Mesenchymal stem cell (in vitro differentiated cells and primary cell): ENCODE measurements at regions not wholly inside any gene's neighbourhood (a gene's known extent, or its start where the extent isn't known, plus 50 kb on each side); places are given as distances from the start of the nearest gene placed in this dataset.

Source experiments
- DNase-seq: peaks from one replicate; pipeline ENCODE4 v3.0.0-alpha.2; 2013
- H2AFZ ChIP-seq: one replicate; pipeline ENCODE4 v1.6.1; 2013; ENCODE audit warnings: low read depth, mild to moderate bottlenecking, control low read depth, inconsistent platforms, low read length, moderate library complexity
- H2AK5ac ChIP-seq: 2 replicates; pipeline ENCODE4 v1.6.1; 2013; ENCODE audit warnings: low read length, moderate library complexity, mild to moderate bottlenecking, inconsistent platforms; ENCODE audit not compliant: severe bottlenecking
- H2BK120ac ChIP-seq: one replicate; pipeline ENCODE4 v1.6.1; 2013; ENCODE audit warnings: low read depth, mild to moderate bottlenecking, inconsistent platforms, low read length, moderate library complexity
- H2BK12ac ChIP-seq, 2 experiments: one replicate each; pipeline ENCODE4 v1.6.1; 2013; ENCODE audit warnings: inconsistent platforms in 2 of 2, low read length in 2 of 2, mild to moderate bottlenecking in 2 of 2, moderate library complexity in 2 of 2, control low read depth in 1 of 2
- H2BK15ac ChIP-seq: one replicate; pipeline ENCODE4 v1.6.1; 2013; ENCODE audit warnings: mild to moderate bottlenecking, low read depth, inconsistent platforms; ENCODE audit not compliant: poor library complexity, severe bottlenecking
- H2BK5ac ChIP-seq: 2 replicates; pipeline ENCODE4 v1.6.1; 2013; ENCODE audit warnings: low read depth, mild to moderate bottlenecking, low read length, control low read depth, inconsistent platforms; ENCODE audit not compliant: poor library complexity, severe bottlenecking
- H3K14ac ChIP-seq, 2 experiments: one replicate each; pipeline ENCODE4 v1.6.1; 2013; ENCODE audit warnings: inconsistent platforms in 2 of 2, low read length in 2 of 2, control low read depth in 1 of 2, mild to moderate bottlenecking in 1 of 2, moderate library complexity in 1 of 2
- H3K18ac ChIP-seq, 2 experiments: one replicate each; pipeline ENCODE4 v1.6.1; 2013; ENCODE audit warnings: inconsistent platforms in 2 of 2, low read length in 2 of 2, control low read depth in 1 of 2, low read depth in 1 of 2, mild to moderate bottlenecking in 1 of 2
- H3K23ac ChIP-seq, 2 experiments: one replicate each; pipeline ENCODE4 v1.6.1; 2013; ENCODE audit warnings: inconsistent platforms in 2 of 2, low read length in 2 of 2, mild to moderate bottlenecking in 2 of 2, moderate library complexity in 2 of 2, control low read depth in 1 of 2
- H3K27ac ChIP-seq: 2 replicates; pipeline ENCODE4 v1.5.1; 2013; ENCODE audit warnings: mild to moderate bottlenecking, moderate library complexity, low read length, control low read depth, inconsistent platforms; ENCODE audit not compliant: poor library complexity, severe bottlenecking
- H3K27me3 ChIP-seq, 2 experiments: 2 replicates each; pipeline versions ENCODE4 v1.6.1 to v1.7.0; 2013; ENCODE audit warnings: low read length in 2 of 2, mild to moderate bottlenecking in 2 of 2, moderate library complexity in 2 of 2, control low read depth in 1 of 2, inconsistent platforms in 1 of 2; ENCODE audit not compliant: control insufficient read depth in 1 of 2, insufficient read depth in 1 of 2
- H3K36me3 ChIP-seq, 2 experiments: 2 replicates each; pipeline versions ENCODE4 v1.6.1 to v1.7.0; 2013; ENCODE audit warnings: low read length in 2 of 2, control low read depth in 1 of 2, inconsistent platforms in 1 of 2, low read depth in 1 of 2, mild to moderate bottlenecking in 1 of 2; ENCODE audit not compliant: insufficient read depth in 2 of 2, control insufficient read depth in 1 of 2
- H3K4ac ChIP-seq, 2 experiments: one replicate each; pipeline ENCODE4 v1.6.1; 2013; ENCODE audit warnings: inconsistent platforms in 2 of 2, low read length in 2 of 2, mild to moderate bottlenecking in 2 of 2, moderate library complexity in 2 of 2, control low read depth in 1 of 2, low read depth in 1 of 2
- H3K4me1 ChIP-seq: 2 replicates; pipeline ENCODE4 v1.6.1; 2013; ENCODE audit warnings: low read depth, low read length, control low read depth; ENCODE audit not compliant: control insufficient read depth, insufficient read depth
- H3K4me2 ChIP-seq: 2 replicates; pipeline ENCODE4 v1.6.1; 2013; ENCODE audit warnings: low read length, mild to moderate bottlenecking, inconsistent platforms; ENCODE audit not compliant: poor library complexity, severe bottlenecking
- H3K4me3 ChIP-seq, 2 experiments: 2 replicates each; pipeline versions ENCODE4 v1.5.1 to v1.7.0; 2013; ENCODE audit warnings: low read length in 2 of 2, mild to moderate bottlenecking in 2 of 2, control low read depth in 1 of 2, low read depth in 1 of 2; ENCODE audit not compliant: insufficient read depth in 1 of 2
- H3K79me1 ChIP-seq: replicated peaks from 2 replicates; pipeline ENCODE4 v1.6.1; 2013; ENCODE audit warnings: mild to moderate bottlenecking, control low read depth, low read length, inconsistent platforms; ENCODE audit not compliant: poor library complexity, severe bottlenecking
- H3K9ac ChIP-seq: 2 replicates; pipeline ENCODE4 v1.7.0; 2013; ENCODE audit warnings: mild to moderate bottlenecking, low read length, moderate library complexity
- H3K9me3 ChIP-seq: 2 replicates; pipeline ENCODE4 v1.7.0; 2013; ENCODE audit warnings: mild to moderate bottlenecking, low read length; ENCODE audit not compliant: control insufficient read depth
- H4K8ac ChIP-seq: one replicate; pipeline ENCODE4 v1.6.1; 2013; ENCODE audit warnings: inconsistent platforms, mild to moderate bottlenecking, low read length, moderate library complexity
- H4K91ac ChIP-seq: one replicate; pipeline ENCODE4 v1.6.1; 2013; ENCODE audit warnings: mild to moderate bottlenecking, low read length, inconsistent platforms
- WGBS: methylation state at CpG from one replicate; pipeline ENCODE4 v1.1.7; 2013; ENCODE audit warnings: mixed read lengths; 5-methylcytosine and 5-hydroxymethylcytosine counted together

DNA sequence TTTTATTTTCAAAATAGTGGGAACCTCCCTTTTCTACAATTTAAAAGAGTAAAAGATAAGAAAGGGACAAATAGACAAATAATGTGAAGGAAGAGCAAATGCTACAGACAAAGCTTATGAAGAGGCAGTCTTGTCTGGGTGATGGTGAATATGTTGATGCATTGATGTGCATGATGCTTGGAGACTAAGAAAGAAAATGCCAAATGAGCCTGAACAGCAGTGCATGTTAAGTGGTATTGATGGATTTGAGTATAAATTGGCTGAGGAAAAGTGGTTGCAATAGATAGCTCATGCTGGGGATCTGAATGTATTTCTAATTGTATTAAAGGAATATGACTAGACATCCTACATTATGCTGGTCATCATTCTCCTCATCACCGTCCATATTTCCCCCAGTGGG, 268.6 kb upstream of the ANO5 start:
- DNase-seq, result no peak
- Histone ChIP-seq H3K14ac (no peak overlapping the region), H3K27me3 (no peaks in the 10 kb centered on the region), H2AK5ac (no peak overlapping the region), H3K9ac (no peak overlapping the region), H3K23ac (no peak overlapping the region), H3K4me2 (no peak overlapping the region), H2BK15ac (no peak overlapping the region), H3K18ac (no peak overlapping the region), H3K79me1 (no peaks in the 10 kb centered on the region), H2BK12ac (no peak overlapping the region), H2BK5ac (no peak overlapping the region), H4K91ac (no peak overlapping the region), H3K9me3 (no peaks in the 10 kb centered on the region), H3K36me3 (no peaks in the 10 kb centered on the region), H2BK120ac (no peak overlapping the region), H3K27ac (no peak overlapping the region), H3K4me1 (no peaks in the 10 kb centered on the region), H3K4me3 (no peak overlapping the region), H4K8ac (no peak overlapping the region), H3K4ac (no peak overlapping the region), H2AFZ (no peak overlapping the region)
- WGBS, result no CpG with 5 or more reads among the region's 1 CpG

DNA sequence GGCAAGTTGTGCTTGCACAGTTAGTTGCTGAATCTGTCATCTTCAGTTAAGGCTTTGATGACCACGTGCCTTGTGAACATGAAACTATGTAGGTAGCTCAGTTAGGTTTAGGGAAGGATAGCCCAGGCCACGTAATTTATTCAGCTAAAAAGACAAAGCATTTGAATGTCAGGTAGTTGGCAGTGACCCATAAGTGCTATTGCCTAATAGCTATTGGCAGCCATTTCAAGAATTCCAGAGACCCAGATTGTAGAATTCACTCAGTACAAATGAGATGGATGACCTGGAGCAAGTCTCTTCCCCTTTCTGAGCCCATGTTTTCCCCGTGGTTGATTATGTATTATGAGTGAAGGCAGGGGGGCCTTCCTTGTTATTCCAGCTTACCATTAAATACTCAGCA, 265.3 kb upstream of the ANO5 start:
- Histone ChIP-seq H3K18ac (no peak overlapping the region), H3K23ac (no peak overlapping the region), H3K4me3 (no peak overlapping the region), H2BK5ac (no peak overlapping the region), H3K36me3 (no peaks in the 10 kb centered on the region), H3K27ac (no peak overlapping the region), H3K4ac (no peak overlapping the region), H3K14ac (no peak overlapping the region), H3K9me3 (no peaks in the 10 kb centered on the region), H3K79me1 (no peaks in the 10 kb centered on the region), H3K4me1 (no peaks in the 10 kb centered on the region), H2AK5ac (no peak overlapping the region), H3K4me2 (no peak overlapping the region), H4K91ac (no peak overlapping the region), H3K27me3 (no peaks in the 10 kb centered on the region), H2BK120ac (no peak overlapping the region), H2BK12ac (no peak overlapping the region), H2BK15ac (no peak overlapping the region), H3K9ac (no peak overlapping the region), H4K8ac (no peak overlapping the region), H2AFZ (no peak overlapping the region)
- WGBS, result 50% methylated on average over 1 of the region's 3 CpGs
- no peak for DNase-seq

- no peak overlapping the region for H3K4ac ChIP-seq
- H2BK120ac ChIP-seq, result no peak overlapping the region
- no peak overlapping the region for H3K4me2 ChIP-seq
- H3K23ac ChIP-seq, result no peak overlapping the region
- H3K18ac ChIP-seq, result no peak overlapping the region
- no peak overlapping the region for H2BK15ac ChIP-seq
- no peak overlapping the region for H2AK5ac ChIP-seq
- no peaks in the 10 kb centered on the region for H3K79me1 ChIP-seq
- no peak overlapping the region for H2BK12ac ChIP-seq
- WGBS, result no CpG with 5 or more reads among the region's 2 CpGs
- DNase-seq, result no peak
- H3K4me1 ChIP-seq, result no peaks in the 10 kb centered on the region
- H3K9me3 ChIP-seq, result no peaks in the 10 kb centered on the region
- no peak overlapping the region for H2BK5ac ChIP-seq
- H3K27ac ChIP-seq, result no peak overlapping the region
- H3K27me3 ChIP-seq, result no peaks in the 10 kb centered on the region
- H3K36me3 ChIP-seq, result no peaks in the 10 kb centered on the region
- no peak overlapping the region for H3K9ac ChIP-seq
- H2AFZ ChIP-seq, result no peak overlapping the region
- no peak overlapping the region for H4K8ac ChIP-seq
- H3K14ac ChIP-seq, result no peak overlapping the region
- H3K4me3 ChIP-seq, result no peak overlapping the region
- no peak overlapping the region for H4K91ac ChIP-seq
Measured at GRCh38 chr11:21928847-21929246, 264.0 kb upstream of the ANO5 start.

GRCh38 chr11:21930408-21930807, 262.5 kb upstream of the ANO5 start:
- H3K79me1 ChIP-seq, result no peaks in the 10 kb centered on the region
- no peak overlapping the region for H3K18ac ChIP-seq
- H3K36me3 ChIP-seq, result no peaks in the 10 kb centered on the region
- H3K4me1 ChIP-seq, result no peaks in the 10 kb centered on the region
- no peak for DNase-seq
- no peak overlapping the region for H2BK5ac ChIP-seq
- no peak overlapping the region for H2BK15ac ChIP-seq
- no peak overlapping the region for H4K8ac ChIP-seq
- no peak overlapping the region for H3K14ac ChIP-seq
- no peak overlapping the region for H3K4me2 ChIP-seq
- no peak overlapping the region for H4K91ac ChIP-seq
- no peak overlapping the region for H2BK120ac ChIP-seq
- H2AK5ac ChIP-seq, result no peak overlapping the region
- H2AFZ ChIP-seq, result no peak overlapping the region
- no peak overlapping the region for H3K4me3 ChIP-seq
- H3K9me3 ChIP-seq, result no peaks in the 10 kb centered on the region
- H3K9ac ChIP-seq, result no peak overlapping the region
- H2BK12ac ChIP-seq, result no peak overlapping the region
- H3K27me3 ChIP-seq, result no peaks in the 10 kb centered on the region
- WGBS, result 70% methylated on average over 2 of the region's 2 CpGs
- H3K23ac ChIP-seq, result no peak overlapping the region
- H3K27ac ChIP-seq, result no peak overlapping the region
- no peak overlapping the region for H3K4ac ChIP-seq
